ENCODE measurements at regions not wholly inside any gene's neighbourhood (a gene's known extent, or its start where the extent isn't known, plus 50 kb on each side); places are given as distances from the start of the nearest gene placed in this dataset.

DNA sequence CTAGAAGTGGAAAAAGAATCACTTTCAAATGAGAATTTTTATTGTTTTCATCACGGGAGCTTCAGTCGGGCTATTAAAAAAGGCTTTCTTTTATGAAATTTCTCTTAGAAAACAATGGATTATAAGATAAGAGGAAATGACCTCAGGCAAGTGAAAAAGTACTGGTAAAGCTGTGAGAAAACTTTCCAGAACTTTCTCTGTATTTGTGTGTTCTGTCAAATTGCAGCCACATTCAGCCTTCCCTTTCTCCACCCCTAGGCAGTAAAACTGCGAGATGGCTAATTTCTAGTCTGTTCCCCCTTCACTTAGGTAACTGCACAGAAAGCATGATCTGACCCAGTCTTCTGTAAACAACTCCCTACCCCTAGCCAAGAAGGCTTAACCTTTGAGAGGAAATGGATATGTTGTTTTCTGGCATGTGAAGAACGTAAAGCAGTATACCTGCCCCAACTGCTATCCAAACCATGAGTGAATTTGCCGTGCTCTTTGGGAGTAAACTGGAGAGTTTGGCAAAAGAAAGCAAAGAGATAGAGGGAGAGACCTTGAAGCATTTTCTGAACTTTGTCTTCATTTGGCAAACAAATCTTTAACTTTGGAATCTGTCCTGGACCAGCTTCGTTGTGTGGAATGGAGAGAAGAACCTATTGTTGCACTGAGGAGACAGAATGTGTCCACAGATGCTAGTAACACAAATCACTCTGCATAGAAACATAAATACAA lies 105.4 kb downstream of the ETAA1 start:
- H3K4me1 ChIP-seq (ENCODE audit: insufficient read depth): no peaks in the 10 kb centered on the region
- H3K4me3 Mint-ChIP-seq: no peak overlapping the region
- H2AFZ ChIP-seq: peak overlapping the region; percentile 43; the same call in 1 of the 2 replicates
- H3K36me3 Mint-ChIP-seq (ENCODE audit: low read depth): no peaks in the 10 kb centered on the region
- H3K79me2 ChIP-seq (replicated peaks; ENCODE audit: insufficient read depth): no peaks in the 10 kb centered on the region
- no peak for TF ChIP-seq POLR2AphosphoS5 (IDR thresholded peaks at IDR 0.05; ENCODE audit: low read depth)
- no peak for TF ChIP-seq EZH2 (IDR thresholded peaks at IDR 0.05; ENCODE audit: low read depth, unreplicated experiment)
- no peak for TF ChIP-seq ZNF331 (CRISPR knock-in tag; IDR thresholded peaks at IDR 0.05; ENCODE audit: low read depth)
- TF ChIP-seq STAT1 (IDR thresholded peaks at IDR 0.05; ENCODE audit: unreplicated experiment): no peak
- no peak for TF ChIP-seq NANOG (IDR thresholded peaks at IDR 0.05; ENCODE audit: borderline replicate concordance)
- TF ChIP-seq, protein P1, sequence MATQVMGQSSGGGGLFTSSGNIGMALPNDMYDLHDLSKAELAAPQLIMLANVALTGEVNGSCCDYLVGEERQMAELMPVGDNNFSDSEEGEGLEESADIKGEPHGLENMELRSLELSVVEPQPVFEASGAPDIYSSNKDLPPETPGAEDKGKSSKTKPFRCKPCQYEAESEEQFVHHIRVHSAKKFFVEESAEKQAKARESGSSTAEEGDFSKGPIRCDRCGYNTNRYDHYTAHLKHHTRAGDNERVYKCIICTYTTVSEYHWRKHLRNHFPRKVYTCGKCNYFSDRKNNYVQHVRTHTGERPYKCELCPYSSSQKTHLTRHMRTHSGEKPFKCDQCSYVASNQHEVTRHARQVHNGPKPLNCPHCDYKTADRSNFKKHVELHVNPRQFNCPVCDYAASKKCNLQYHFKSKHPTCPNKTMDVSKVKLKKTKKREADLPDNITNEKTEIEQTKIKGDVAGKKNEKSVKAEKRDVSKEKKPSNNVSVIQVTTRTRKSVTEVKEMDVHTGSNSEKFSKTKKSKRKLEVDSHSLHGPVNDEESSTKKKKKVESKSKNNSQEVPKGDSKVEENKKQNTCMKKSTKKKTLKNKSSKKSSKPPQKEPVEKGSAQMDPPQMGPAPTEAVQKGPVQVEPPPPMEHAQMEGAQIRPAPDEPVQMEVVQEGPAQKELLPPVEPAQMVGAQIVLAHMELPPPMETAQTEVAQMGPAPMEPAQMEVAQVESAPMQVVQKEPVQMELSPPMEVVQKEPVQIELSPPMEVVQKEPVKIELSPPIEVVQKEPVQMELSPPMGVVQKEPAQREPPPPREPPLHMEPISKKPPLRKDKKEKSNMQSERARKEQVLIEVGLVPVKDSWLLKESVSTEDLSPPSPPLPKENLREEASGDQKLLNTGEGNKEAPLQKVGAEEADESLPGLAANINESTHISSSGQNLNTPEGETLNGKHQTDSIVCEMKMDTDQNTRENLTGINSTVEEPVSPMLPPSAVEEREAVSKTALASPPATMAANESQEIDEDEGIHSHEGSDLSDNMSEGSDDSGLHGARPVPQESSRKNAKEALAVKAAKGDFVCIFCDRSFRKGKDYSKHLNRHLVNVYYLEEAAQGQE (IDR thresholded peaks at IDR 0.05; ENCODE audit: unreplicated experiment): no peak
- no peak for TF ChIP-seq ZNF114 (CRISPR knock-in tag; IDR thresholded peaks at IDR 0.05)
- no peak for TF ChIP-seq EZH2phosphoT487 (IDR thresholded peaks at IDR 0.05; ENCODE audit: unreplicated experiment)
- TF ChIP-seq JUNB (IDR thresholded peaks at IDR 0.05; ENCODE audit: unreplicated experiment): no peak
- TF ChIP-seq CREB1 (CRISPR knock-in tag; IDR thresholded peaks at IDR 0.05; ENCODE audit: low read depth): no peak
- TF ChIP-seq, protein P2, sequence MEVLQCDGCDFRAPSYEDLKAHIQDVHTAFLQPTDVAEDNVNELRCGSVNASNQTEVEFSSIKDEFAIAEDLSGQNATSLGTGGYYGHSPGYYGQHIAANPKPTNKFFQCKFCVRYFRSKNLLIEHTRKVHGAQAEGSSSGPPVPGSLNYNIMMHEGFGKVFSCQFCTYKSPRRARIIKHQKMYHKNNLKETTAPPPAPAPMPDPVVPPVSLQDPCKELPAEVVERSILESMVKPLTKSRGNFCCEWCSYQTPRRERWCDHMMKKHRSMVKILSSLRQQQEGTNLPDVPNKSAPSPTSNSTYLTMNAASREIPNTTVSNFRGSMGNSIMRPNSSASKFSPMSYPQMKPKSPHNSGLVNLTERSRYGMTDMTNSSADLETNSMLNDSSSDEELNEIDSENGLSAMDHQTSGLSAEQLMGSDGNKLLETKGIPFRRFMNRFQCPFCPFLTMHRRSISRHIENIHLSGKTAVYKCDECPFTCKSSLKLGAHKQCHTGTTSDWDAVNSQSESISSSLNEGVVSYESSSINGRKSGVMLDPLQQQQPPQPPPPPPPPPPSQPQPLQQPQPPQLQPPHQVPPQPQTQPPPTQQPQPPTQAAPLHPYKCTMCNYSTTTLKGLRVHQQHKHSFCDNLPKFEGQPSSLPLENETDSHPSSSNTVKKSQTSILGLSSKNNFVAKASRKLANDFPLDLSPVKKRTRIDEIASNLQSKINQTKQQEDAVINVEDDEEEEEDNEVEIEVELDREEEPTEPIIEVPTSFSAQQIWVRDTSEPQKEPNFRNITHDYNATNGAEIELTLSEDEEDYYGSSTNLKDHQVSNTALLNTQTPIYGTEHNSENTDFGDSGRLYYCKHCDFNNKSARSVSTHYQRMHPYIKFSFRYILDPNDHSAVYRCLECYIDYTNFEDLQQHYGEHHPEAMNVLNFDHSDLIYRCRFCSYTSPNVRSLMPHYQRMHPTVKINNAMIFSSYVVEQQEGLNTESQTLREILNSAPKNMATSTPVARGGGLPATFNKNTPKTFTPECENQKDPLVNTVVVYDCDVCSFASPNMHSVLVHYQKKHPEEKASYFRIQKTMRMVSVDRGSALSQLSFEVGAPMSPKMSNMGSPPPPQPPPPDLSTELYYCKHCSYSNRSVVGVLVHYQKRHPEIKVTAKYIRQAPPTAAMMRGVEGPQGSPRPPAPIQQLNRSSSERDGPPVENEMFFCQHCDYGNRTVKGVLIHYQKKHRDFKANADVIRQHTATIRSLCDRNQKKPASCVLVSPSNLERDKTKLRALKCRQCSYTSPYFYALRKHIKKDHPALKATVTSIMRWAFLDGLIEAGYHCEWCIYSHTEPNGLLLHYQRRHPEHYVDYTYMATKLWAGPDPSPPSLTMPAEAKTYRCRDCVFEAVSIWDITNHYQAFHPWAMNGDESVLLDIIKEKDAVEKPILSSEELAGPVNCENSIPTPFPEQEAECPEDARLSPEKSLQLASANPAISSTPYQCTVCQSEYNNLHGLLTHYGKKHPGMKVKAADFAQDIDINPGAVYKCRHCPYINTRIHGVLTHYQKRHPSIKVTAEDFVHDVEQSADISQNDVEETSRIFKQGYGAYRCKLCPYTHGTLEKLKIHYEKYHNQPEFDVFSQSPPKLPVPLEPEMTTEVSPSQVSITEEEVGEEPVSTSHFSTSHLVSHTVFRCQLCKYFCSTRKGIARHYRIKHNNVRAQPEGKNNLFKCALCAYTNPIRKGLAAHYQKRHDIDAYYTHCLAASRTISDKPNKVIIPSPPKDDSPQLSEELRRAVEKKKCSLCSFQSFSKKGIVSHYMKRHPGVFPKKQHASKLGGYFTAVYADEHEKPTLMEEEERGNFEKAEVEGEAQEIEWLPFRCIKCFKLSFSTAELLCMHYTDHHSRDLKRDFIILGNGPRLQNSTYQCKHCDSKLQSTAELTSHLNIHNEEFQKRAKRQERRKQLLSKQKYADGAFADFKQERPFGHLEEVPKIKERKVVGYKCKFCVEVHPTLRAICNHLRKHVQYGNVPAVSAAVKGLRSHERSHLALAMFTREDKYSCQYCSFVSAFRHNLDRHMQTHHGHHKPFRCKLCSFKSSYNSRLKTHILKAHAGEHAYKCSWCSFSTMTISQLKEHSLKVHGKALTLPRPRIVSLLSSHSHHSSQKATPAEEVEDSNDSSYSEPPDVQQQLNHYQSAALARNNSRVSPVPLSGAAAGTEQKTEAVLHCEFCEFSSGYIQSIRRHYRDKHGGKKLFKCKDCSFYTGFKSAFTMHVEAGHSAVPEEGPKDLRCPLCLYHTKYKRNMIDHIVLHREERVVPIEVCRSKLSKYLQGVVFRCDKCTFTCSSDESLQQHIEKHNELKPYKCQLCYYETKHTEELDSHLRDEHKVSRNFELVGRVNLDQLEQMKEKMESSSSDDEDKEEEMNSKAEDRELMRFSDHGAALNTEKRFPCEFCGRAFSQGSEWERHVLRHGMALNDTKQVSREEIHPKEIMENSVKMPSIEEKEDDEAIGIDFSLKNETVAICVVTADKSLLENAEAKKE (CRISPR knock-in tag; IDR thresholded peaks at IDR 0.05): no peak
- no peak for TF ChIP-seq ETS1 (IDR thresholded peaks at IDR 0.05)
- TF ChIP-seq, protein P3, sequence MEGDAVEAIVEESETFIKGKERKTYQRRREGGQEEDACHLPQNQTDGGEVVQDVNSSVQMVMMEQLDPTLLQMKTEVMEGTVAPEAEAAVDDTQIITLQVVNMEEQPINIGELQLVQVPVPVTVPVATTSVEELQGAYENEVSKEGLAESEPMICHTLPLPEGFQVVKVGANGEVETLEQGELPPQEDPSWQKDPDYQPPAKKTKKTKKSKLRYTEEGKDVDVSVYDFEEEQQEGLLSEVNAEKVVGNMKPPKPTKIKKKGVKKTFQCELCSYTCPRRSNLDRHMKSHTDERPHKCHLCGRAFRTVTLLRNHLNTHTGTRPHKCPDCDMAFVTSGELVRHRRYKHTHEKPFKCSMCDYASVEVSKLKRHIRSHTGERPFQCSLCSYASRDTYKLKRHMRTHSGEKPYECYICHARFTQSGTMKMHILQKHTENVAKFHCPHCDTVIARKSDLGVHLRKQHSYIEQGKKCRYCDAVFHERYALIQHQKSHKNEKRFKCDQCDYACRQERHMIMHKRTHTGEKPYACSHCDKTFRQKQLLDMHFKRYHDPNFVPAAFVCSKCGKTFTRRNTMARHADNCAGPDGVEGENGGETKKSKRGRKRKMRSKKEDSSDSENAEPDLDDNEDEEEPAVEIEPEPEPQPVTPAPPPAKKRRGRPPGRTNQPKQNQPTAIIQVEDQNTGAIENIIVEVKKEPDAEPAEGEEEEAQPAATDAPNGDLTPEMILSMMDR (conservative IDR thresholded peaks at IDR 0.05; ENCODE audit: low read depth in 2 of 2): no peak
- H3K4me1 Mint-ChIP-seq: no peaks in the 10 kb centered on the region
- ATAC-seq (no peak), DNase-seq (ENCODE audit: low spot score) (no peak)
- no peak overlapping the region for H3K27ac Mint-ChIP-seq
- no peaks in the 10 kb centered on the region for H3K27me3 Mint-ChIP-seq (ENCODE audit: insufficient read depth, low read depth, poor library complexity)
- no peak overlapping the region for H3K4me3 ChIP-seq
- no peaks in the 10 kb centered on the region for H3K36me3 ChIP-seq (ENCODE audit: insufficient read depth)
- H3K27me3 ChIP-seq (ENCODE audit: insufficient read depth): no peaks in the 10 kb centered on the region
- H3K4me2 ChIP-seq: no peak overlapping the region
- H3F3A ChIP-seq (replicated peaks; ENCODE audit: low read depth): no peaks in the 10 kb centered on the region
- H4K20me1 ChIP-seq (replicated peaks; ENCODE audit: insufficient read depth): no peaks in the 10 kb centered on the region
- H3K27ac ChIP-seq (ENCODE audit: low read depth): no peak overlapping the region
- H3K9me2 ChIP-seq (ENCODE audit: insufficient read depth): no peaks in the 10 kb centered on the region
- peaks cover 4% of the 10 kb centered on the region; the same call in 1 of the 3 replicates for H3K9me3 Mint-ChIP-seq
